IPS-18a (cell line): ENCODE measurements at regions not wholly inside any gene's neighbourhood (a gene's known extent, or its start where the extent isn't known, plus 50 kb on each side); places are given as distances from the start of the nearest gene placed in this dataset.
"Not testable (repeated sequence)": the region's sequence is repeated elsewhere in the genome, so short reads cannot be mapped to it uniquely, and the experiment has no call there.

Source experiments
- H3K27ac ChIP-seq: one replicate; pipeline ENCODE4 v1.5.1; 2013; ENCODE audit warnings: low read length
- H3K27me3 ChIP-seq: one replicate; pipeline ENCODE4 v1.6.1; 2013; ENCODE audit warnings: mild to moderate bottlenecking, low read length; ENCODE audit not compliant: control insufficient read depth, insufficient read depth
- H3K36me3 ChIP-seq: one replicate; pipeline ENCODE4 v1.6.1; 2013; ENCODE audit warnings: low read depth, low read length; ENCODE audit not compliant: control insufficient read depth
- H3K4me1 ChIP-seq: one replicate; pipeline ENCODE4 v1.6.1; 2013; ENCODE audit warnings: low read depth, low read length; ENCODE audit not compliant: control insufficient read depth
- H3K4me3 ChIP-seq: one replicate; pipeline ENCODE4 v1.5.1; 2013; ENCODE audit warnings: low read length
- H3K9ac ChIP-seq: one replicate; pipeline ENCODE4 v1.6.1; 2013; ENCODE audit warnings: mild to moderate bottlenecking, low read length, moderate library complexity
- H3K9me3 ChIP-seq: one replicate; pipeline ENCODE4 v1.6.1; 2013; ENCODE audit warnings: low read depth, low read length; ENCODE audit not compliant: control insufficient read depth

- Histone ChIP-seq H3K9ac (no peak overlapping the region), H3K9me3 (no peaks in the 10 kb centered on the region), H3K4me1 (no peaks in the 10 kb centered on the region), H3K27ac (no peak overlapping the region), H3K4me3 (no peak overlapping the region), H3K27me3 (peaks cover 11% of the 10 kb centered on the region), H3K36me3 (no peaks in the 10 kb centered on the region)
Measured at GRCh38 chr15:95758451-95758850, 572.0 kb upstream of the NR2F2 start.

GRCh38 chr15:95758851-95759250 lies 571.6 kb upstream of the NR2F2 start:
- no peak overlapping the region for H3K27ac ChIP-seq
- H3K36me3 ChIP-seq, result no peaks in the 10 kb centered on the region
- H3K4me3 ChIP-seq, result no peak overlapping the region
- H3K27me3 ChIP-seq, result peaks cover 11% of the 10 kb centered on the region
- no peaks in the 10 kb centered on the region for H3K4me1 ChIP-seq
- no peak overlapping the region for H3K9ac ChIP-seq
- no peaks in the 10 kb centered on the region for H3K9me3 ChIP-seq

DNA sequence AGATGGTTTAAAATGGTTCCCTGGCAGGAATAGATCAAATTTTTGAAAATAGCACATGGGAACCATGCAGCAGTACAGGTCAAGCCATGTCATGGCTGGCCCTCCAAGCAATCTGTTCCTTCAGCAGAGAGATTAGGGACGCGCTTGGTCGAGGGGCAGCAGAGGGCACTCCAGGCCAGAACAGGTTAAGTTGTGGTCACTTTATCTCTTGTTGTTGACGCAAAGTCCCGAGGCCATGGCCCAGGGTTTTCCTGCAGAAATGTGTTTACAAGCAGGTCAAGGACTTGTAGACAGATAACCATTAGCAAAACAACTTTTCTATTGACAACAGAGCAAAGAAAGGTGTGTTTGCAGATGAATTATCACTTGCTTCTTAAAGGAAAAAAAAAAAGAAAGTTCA lies 570.0 kb upstream of the NR2F2 start:
- Histone ChIP-seq H3K4me1 (no peaks in the 10 kb centered on the region), H3K27me3 (peaks cover 11% of the 10 kb centered on the region), H3K36me3 (no peaks in the 10 kb centered on the region), H3K9ac (no peak overlapping the region), H3K4me3 (no peak overlapping the region), H3K9me3 (no peaks in the 10 kb centered on the region), H3K27ac (no peak overlapping the region)

- Histone ChIP-seq H3K4me1 (no peaks in the 10 kb centered on the region), H3K27ac (no peak overlapping the region), H3K4me3 (no peak overlapping the region), H3K27me3 (peaks cover 11% of the 10 kb centered on the region), H3K9ac (no peak overlapping the region), H3K9me3 (no peaks in the 10 kb centered on the region), H3K36me3 (no peaks in the 10 kb centered on the region)
Measured at GRCh38 chr15:95761501-95762165, 568.9 kb upstream of the NR2F2 start.

DNA sequence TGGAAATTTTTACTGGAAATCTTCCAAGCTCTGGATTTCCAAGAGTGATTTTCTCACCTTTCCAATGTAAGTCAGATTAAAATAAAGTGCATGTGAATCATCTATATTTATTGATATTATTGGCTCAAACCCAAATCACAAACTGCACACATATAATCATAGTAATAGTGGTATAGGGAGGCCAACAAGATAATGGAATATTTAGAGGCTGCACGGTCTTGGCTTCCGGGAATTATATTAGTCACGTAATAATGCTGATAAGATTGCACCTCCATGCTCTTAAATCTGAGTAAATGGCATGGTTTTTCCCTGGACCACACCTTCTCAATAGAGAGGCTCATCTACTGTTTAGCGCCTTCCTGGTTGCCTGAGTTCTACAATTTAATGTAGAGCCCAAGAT lies 567.1 kb upstream of the NR2F2 start:
- H3K4me3 ChIP-seq, result no peak overlapping the region
- no peaks in the 10 kb centered on the region for H3K36me3 ChIP-seq
- no peak overlapping the region for H3K27ac ChIP-seq
- H3K9ac ChIP-seq, result no peak overlapping the region
- H3K4me1 ChIP-seq, result no peaks in the 10 kb centered on the region
- peaks cover 11% of the 10 kb centered on the region for H3K27me3 ChIP-seq
- H3K9me3 ChIP-seq, result no peaks in the 10 kb centered on the region

GRCh38 chr15:95765161-95765560 lies 565.3 kb upstream of the NR2F2 start:
- Histone ChIP-seq H3K27me3 (peaks cover 11% of the 10 kb centered on the region), H3K9ac (no peak overlapping the region), H3K4me1 (peaks cover 2% of the 10 kb centered on the region), H3K9me3 (no peaks in the 10 kb centered on the region), H3K27ac (no peak overlapping the region), H3K4me3 (no peak overlapping the region), H3K36me3 (no peaks in the 10 kb centered on the region)

DNA sequence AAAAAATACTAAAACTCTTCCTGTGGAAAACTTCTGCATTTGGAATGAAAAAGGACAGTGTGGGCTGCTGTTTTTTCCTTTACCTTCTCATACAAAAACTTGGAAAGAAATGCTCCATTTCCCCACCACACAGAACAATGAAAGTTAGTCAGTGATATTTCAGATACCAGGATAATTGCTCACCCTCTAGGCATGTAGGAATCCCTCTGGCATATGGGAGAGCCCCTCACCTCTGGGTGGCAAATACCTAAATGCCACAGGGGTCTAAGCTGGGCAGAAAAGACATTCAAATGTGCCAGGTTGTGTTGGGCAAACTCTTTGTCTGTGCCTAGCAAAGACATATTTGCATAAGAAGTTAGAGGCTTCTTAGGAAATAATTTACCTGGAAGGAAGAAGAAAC lies 560.3 kb upstream of the NR2F2 start:
- Histone ChIP-seq H3K27me3 (no peaks in the 10 kb centered on the region), H3K36me3 (no peaks in the 10 kb centered on the region), H3K4me3 (no peak overlapping the region), H3K27ac (no peak overlapping the region), H3K4me1 (peaks cover 7% of the 10 kb centered on the region), H3K9me3 (no peaks in the 10 kb centered on the region), H3K9ac (no peak overlapping the region)

DNA sequence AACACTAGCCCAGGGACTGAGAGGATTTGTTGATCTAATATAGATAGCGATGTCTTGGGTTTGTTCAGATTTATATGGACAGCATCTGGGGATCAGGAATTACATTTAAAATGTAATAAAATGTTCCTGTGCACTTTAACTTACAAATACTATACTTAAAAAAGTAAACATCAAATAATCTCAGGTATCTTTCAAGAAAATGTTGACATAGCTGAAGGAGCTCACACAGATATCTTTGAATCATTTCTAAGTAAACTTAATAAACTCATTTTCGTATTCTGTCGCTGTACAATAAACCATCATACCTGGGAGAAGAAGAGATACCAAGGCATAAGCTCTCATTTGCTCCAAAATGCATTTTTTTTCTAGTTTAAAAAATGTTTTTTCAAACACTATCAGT lies 557.5 kb upstream of the NR2F2 start:
- Histone ChIP-seq H3K27me3 (no peaks in the 10 kb centered on the region), H3K4me3 (no peak overlapping the region), H3K4me1 (peaks cover 7% of the 10 kb centered on the region), H3K36me3 (no peaks in the 10 kb centered on the region), H3K9me3 (no peaks in the 10 kb centered on the region), H3K9ac (no peak overlapping the region), H3K27ac (no peak overlapping the region)

DNA sequence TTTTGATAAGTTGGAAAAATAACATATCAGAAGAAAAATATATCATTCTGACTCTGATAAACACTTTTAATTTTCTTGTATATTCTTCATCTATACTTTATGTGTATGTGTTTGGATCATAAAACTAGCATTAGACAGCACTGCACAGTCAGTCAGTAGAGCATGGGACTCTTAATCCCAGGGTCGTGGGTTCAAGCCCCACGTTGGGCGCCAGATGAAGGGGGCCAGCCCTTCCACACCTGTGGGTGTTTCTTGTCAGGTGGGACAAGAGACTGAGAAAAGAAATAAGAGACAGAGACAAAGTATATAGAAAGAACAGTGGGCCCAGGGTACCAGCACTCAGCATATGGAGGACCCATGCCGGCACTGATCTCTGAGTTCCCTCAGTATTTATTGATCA lies 546.0 kb upstream of the NR2F2 start:
- H3K4me3 ChIP-seq, result no peak overlapping the region
- H3K9ac ChIP-seq, result no peak overlapping the region

GRCh38 chr15:95785276-95785675 lies 545.2 kb upstream of the NR2F2 start:
- H3K9me3 ChIP-seq, result peaks cover 17% of the 10 kb centered on the region
- H3K27ac ChIP-seq, H3K4me1 ChIP-seq, H3K4me3 ChIP-seq, H3K9ac ChIP-seq, H3K27me3 ChIP-seq, H3K36me3 ChIP-seq: not testable (repeated sequence)

More for the DNA sequence above, 546.0 kb upstream of the NR2F2 start:
- H3K27me3 ChIP-seq, result no peaks in the 10 kb centered on the region
- no peak overlapping the region for H3K27ac ChIP-seq
- peaks cover 17% of the 10 kb centered on the region for H3K9me3 ChIP-seq
- no peaks in the 10 kb centered on the region for H3K36me3 ChIP-seq
- no peaks in the 10 kb centered on the region for H3K4me1 ChIP-seq

DNA sequence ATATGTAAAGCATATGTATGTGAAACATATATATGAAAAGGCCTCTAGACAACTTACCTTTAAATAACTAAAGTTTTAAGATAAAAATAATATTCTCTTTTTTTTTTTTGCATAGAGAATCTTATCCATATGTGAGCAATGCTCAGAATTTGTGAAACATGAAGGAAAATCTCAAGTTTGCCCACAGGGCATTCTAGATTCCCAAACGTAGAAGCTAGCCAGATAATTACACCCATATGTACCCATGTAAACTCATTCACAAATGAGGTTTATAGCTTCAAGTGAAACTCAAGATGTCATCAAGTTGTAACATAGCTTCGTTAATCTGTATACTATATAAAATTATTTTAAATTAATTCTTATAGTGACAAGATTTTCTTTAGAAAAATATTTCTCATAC lies 537.3 kb upstream of the NR2F2 start:
- Histone ChIP-seq H3K27ac (no peak overlapping the region), H3K9ac (no peak overlapping the region), H3K4me3 (no peak overlapping the region), H3K36me3 (no peaks in the 10 kb centered on the region), H3K4me1 (no peaks in the 10 kb centered on the region), H3K27me3 (no peaks in the 10 kb centered on the region), H3K9me3 (no peaks in the 10 kb centered on the region)

DNA sequence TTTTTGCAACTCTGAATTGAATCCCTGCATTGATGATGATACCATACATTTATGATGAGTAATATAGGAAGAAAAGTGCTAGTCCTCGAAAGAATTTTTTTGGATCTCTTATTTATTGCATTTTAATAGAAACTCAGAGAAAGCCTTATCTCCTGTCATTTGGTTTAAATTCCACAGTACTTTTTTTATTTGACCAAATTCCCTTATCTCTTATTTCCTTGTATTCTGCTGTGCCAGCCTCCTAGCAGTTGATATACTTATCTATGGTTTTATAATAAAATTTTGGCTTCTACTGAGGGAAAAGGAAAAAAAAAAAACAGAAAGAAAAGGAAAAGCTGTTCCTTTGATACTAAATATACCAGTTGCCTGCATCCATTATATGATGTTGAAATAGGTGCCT lies 535.1 kb upstream of the NR2F2 start:
- Histone ChIP-seq H3K27me3 (no peaks in the 10 kb centered on the region), H3K4me1 (no peaks in the 10 kb centered on the region), H3K27ac (no peak overlapping the region), H3K9ac (no peak overlapping the region), H3K9me3 (no peaks in the 10 kb centered on the region), H3K36me3 (no peaks in the 10 kb centered on the region), H3K4me3 (no peak overlapping the region)
